ENCODE measurements at regions not wholly inside any gene's neighbourhood (a gene's known extent, or its start where the extent isn't known, plus 50 kb on each side); places are given as distances from the start of the nearest gene placed in this dataset.
A peak's percentile ranks its signal among the peaks of the same experiment; 100 is the strongest.

DNA sequence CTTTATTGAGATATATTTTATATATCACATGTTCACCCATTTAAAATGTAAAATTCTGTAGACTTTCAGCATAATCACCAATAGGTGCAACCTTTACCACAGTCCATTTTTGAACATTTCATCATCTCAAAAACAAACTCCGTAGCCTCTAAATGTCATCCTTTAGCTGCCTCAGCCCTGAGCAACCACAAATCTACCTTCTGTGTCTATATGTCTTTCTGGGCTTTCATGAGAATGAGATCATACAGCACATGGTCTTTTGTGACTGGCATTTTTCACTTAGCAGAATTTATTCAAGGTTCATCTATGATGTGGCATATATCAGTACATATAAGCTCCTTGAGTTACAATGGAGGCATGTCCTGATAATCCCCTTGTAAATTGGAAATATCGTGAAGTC is 320.5 kb downstream of the ETS1 start:
- DNase-seq (ENCODE audit: low read depth): no peak

- DNase-seq (ENCODE audit: low read depth): no peak
Observed at GRCh38 chr11:128262463-128263345, 324.7 kb downstream of the ETS1 start.

GRCh38 chr11:128261011-128261421 is 326.3 kb downstream of the ETS1 start:
- DNase-seq (ENCODE audit: low read depth): no peak

- no peak for DNase-seq (ENCODE audit: low read depth)
Observed at GRCh38 chr11:128260398-128260797, 327.0 kb downstream of the ETS1 start.

DNA sequence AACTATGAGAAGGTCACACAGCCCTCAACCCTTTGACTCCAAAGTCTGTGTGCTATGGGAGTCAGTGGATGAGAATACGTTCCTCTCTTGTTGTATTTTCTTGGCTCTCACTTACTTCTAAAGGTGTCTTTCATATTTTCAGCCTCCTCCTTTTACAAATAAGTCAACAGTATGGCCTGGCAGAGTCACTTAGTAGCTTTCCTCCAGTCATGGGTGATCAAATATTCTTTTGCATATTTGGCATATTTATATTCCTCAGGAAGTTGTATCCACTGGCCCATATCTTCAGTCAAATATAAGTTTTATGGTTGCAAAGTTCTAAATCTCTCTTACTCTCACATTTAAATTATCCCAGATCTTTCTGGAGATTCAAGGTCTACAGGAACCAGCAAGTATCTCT is 327.5 kb downstream of the ETS1 start:
- no peak for DNase-seq (ENCODE audit: low read depth)

DNA sequence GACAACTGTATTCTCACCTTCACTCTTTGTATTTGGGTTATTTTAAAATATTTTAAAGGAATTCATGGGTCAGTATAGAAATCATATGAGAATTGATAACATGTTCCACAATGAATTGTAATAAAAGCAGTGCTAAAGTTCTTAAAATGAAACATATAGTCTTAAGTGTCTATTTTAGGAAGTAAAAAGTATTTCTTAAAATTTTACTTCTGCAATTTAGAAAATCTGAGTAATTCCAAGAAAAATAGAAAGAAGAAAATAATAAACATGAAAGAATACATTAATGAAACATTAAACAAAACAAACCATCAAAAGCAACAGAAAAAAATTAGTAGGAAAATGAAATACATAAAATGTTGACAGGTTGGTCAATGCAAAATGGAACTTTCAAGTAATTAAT is 332.4 kb downstream of the ETS1 start:
- DNase-seq (ENCODE audit: low read depth): no peak

DNA sequence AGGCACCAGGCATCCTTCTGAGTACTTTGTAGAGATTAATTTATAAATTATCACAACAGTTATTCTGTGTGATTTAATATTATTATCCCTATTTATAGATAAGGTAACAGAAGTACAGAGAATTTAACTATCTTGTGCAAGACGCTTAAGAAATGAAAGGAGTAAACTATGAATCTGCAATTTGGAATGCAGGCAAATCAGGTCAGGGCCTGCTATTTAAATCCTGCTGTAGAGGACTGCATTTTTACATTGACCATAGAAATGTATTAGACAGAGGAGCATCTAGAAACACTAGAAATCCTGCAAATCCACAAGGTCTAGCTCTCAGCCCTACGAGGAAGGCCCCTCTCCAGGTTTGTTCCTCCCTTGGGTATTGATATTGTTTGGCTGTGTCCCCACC is 336.2 kb downstream of the ETS1 start:
- DNase-seq (ENCODE audit: low read depth): no peak

DNA sequence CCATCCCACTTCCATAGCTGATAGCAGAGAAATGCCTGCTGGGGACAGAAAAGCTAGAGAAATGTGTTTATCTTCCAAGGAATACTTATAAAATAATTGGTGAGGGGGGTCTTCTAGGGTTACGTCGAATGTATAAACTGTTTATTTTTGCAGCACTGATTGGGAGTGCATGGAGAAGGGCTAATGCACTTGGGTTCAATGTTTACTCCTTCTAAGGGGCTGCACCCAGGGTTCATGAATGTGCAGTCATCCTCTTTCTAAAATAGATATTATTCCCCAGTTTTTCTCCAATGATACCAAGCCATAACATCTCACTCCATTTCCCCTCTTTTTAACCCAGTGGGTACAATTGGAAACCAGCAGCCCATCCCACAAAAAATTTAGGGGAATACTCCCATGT is 336.9 kb downstream of the ETS1 start:
- no peak for DNase-seq (ENCODE audit: low read depth)

- DNase-seq (ENCODE audit: low read depth): no peak
Observed at GRCh38 chr11:128246810-128247594, 340.4 kb downstream of the ETS1 start.

DNA sequence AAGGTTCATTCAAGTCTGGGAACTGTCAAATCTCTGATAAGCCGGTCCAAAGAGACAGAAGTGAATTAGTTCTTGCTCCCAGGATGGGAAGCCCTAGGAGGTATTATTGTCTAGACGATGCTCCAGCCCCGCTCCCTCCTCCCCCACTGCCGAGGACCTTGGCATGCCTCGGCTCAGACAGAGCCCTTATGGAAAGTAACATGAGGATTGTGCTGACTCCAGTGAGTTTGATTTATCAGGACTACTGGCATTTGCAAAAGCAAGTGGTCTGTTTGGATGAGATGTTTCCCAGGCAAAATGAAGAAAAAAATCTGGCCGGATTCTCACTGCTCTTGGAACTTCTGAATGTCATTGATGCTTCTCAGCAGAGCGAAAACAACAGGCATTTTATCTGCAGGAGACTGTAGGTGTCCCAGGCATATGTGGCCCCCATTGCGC is 341.0 kb downstream of the ETS1 start:
- DNase-seq (ENCODE audit: low read depth): no peak

DNA sequence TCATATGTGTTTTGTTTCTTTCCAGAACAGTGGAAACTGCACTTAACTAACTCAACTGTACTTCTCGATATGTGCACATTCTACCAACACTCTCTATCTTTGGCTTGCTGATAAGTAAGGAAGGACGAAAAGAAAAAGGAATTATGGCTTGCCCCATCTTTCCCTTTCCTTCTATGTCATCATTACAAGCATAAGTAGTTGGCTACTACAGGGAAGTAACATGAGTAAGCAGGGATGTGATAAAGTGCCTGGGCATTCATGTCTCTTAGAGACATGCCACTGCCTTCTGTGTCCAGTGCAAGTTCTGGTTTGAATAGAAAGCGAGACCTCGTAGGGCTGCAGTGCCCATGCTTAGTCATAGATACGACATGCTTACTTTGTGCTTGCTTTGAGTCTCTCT is 342.5 kb downstream of the ETS1 start:
- peak; percentile 6 for DNase-seq (ENCODE audit: low read depth)

DNA sequence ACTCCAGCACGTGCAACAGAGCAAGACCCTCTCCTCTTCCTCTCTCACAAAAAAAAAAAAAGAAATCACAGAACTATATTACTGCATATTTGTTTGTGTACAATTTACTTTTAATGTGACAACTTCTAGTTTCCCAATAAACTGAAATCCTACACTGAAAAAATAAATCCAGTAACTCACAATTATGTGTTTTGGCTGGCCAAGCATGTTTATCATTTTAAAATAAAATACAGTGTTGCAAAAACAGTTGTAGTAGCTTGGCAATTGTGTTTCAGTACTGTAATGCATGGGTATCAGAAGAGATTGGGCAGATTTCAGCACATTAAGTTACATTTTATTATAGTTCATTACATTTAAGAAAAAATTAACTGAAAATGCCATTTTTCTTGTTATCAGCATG is 344.9 kb downstream of the ETS1 start:
- DNase-seq (ENCODE audit: low read depth): no peak

DNA sequence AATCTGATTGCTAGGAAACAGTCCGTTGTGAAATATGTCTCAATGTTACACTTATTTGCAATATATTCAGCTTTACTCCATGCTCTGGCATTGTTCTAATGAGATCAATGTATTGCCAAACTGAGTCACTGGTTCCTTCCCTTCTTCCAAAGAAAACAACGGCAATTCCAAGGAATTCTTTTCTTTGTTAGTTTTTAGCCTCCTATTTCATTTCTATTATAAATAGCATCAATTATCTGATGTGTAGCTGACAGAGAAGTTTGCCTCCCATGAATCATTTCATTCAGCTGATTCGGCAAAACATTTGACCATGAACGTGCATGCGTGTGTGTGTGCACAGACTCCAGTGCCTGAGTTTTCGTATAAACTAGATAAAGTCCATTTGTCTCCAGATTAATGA is 346.8 kb downstream of the ETS1 start:
- no peak for DNase-seq (ENCODE audit: low read depth)

GRCh38 chr11:128239306-128239705 is 348.1 kb downstream of the ETS1 start:
- DNase-seq (ENCODE audit: low read depth): no peak

DNA sequence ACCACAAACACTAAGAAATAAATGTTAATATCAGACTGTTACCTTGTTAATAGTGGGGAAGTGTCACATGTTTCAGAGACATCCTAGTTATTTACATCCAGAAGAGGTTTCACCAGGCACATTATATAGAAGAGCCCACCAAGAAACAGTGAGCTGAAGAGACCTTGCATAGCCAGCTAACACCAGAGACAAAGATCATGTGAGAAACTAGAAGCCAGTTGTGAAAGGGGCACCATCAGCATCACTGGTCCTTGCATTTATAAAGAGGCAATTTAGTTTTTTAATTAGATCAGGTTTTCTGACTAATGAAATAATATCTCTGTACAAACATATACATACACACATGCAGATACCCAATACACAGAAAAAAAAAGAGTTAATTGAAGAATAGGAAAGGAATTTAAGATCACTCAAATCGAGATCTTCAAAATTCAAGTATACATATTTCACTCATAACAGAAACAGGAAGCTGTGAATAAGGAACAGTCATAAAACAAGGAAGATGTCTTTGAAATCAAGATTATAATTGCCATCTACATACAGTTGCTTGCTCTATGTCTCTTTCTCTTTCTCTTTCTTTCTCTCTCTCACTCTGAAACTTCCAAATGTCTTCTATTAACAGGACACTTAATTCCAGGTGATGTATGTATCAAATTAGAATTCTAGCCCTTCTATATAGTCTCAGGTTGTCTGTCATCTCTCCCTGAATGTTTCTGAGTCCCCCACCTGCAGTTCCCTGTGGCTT is 348.7 kb downstream of the ETS1 start:
- no peak for DNase-seq (ENCODE audit: low read depth)

DNA sequence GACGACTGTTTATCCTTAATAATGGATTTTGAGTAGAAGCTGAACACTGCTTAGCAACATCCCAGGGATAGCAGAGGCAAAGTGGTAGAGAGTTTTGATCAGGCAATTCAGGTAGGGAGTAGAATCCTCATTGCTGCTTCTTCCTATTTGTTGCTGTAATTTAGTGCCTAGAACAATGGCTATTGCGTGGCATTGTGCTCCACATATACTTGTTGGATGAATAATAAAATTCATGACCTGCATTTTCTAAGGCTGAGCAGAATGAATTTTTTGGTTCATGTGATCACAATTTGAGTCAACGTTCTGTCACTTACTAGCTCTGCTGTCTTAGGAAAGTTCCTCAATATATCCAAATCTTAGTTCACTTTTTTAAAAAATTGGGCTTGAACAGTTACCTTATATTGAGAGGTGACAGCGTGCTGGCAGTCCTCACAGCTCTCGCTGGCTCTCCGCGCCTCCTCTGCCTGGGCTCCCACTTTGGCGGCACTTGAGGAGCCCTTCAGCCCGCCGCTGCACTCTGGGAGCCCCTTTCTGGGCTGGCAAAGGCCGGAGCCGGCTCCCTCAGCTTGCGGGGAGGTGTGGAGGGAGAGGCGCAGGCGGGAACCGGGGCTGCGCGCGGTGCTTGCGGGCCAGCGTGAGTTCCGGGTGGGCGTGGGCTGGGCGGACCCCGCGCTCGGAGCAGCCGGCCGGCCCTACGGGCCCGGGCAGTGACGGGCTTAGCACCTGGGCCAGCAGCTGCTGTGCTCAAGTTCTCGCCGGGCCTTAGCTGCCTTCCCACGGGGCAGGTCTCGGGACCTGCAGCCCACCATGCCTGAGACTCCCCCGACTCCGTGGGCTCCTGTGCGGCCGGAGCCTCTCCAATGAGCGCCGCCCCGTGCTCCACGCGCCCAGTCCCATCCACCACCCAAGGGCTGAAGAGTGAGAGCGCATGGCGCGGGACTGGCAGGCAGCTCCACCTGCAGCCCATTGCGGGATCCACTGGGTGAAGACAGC is 350.6 kb downstream of the ETS1 start:
- DNase-seq (ENCODE audit: low read depth): no peak

GRCh38 chr11:128235958-128236357 is 351.4 kb downstream of the ETS1 start:
- DNase-seq (ENCODE audit: low read depth): no peak

DNA sequence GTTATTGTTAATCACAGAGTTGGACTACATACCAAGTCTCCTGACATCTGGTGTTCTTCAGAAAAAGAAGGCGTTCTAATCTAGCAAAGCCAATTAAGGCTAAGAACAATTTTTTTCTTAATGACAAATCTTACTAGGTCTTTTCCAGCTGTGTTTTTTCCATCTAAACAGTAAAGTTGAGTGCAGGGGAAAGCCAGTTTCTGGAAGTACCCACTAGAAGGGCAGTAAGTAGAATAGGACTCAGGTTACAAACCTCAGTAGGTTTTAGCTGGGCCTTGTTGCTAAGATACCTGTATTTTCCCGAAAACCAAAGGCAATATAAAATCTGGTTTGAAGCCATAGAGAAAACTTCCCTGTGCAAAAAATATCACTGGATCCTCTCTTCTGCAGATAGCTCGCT is 351.9 kb downstream of the ETS1 start:
- DNase-seq (ENCODE audit: low read depth): peak; percentile 9

GRCh38 chr11:128234143-128234542 is 353.2 kb downstream of the ETS1 start:
- no peak for DNase-seq (ENCODE audit: low read depth)

DNA sequence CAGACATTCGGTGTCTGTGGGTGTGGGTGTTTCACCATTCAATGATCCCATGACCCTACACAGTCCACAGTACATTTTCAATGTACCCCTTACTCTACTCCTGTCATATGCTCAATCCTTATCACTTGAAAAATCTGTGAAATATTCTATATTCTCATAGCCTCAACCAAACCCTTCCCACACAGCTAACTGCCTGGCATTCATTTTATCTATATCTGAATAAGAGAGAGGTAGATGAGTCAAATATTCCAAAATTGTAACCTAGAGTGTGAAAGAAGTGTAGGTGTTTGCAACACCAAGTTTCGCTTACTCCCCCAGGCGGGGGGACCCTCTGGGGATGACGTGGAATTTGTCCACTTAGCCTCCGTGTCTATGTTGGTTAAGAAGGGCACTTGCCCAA is 354.8 kb downstream of the ETS1 start:
- DNase-seq (ENCODE audit: low read depth): no peak
